H1 (cell line): ENCODE measurements at regions not wholly inside any gene's neighbourhood (a gene's known extent, or its start where the extent isn't known, plus 50 kb on each side); places are given as distances from the start of the nearest gene placed in this dataset.

Experiments
- CTCF ChIA-PET: fragments of 300-600 bp; sonication (Branson Sonifier 250); formaldehyde crosslinking; loops from one replicate; lab custom pipeline; 2021; ENCODE audit not compliant: partially characterized antibody; lab: Charles Lee
- POLR2A ChIA-PET: fragments of 300-600 bp; sonication (Branson Sonifier 250); formaldehyde crosslinking; loops from one replicate; lab custom pipeline; 2021; ENCODE audit warnings: inconsistent platforms; ENCODE audit not compliant: partially characterized antibody; lab: Charles Lee
- DNase-seq, 2 experiments: peaks; one replicate each; pipeline versions ENCODE4 v3.0.0 to v3.0.0-alpha.2; 2010 to 2022; ENCODE audit warnings: low spot score in 2 of 2, low read depth in 1 of 2, mixed read lengths in 1 of 2
- FAIRE-seq: peaks from 2 replicates; lab custom pipeline; 2011; peaks lifted over from hg19 to GRCh38; lab: Jason Lieb, UNC
- H2AFZ ChIP-seq: 2 replicates; pipeline ENCODE4 v1.8.1; 2012; ENCODE audit warnings: low read length, inconsistent platforms
- H2AK5ac ChIP-seq: 2 replicates; pipeline ENCODE4 v1.6.1; 2013; ENCODE audit warnings: low read depth, low read length
- H2BK120ac ChIP-seq: replicated peaks from 2 replicates; pipeline ENCODE3; 2013; ENCODE audit warnings: low read depth, low read length, inconsistent platforms
- H2BK12ac ChIP-seq: 2 replicates; pipeline ENCODE4 v1.6.1; 2013; ENCODE audit warnings: low read depth, low read length
- H2BK15ac ChIP-seq: 2 replicates; pipeline ENCODE4 v1.6.1; 2013; ENCODE audit warnings: low read length
- H2BK20ac ChIP-seq: 2 replicates; pipeline ENCODE4 v1.6.1; 2013; ENCODE audit warnings: low read length
- H2BK5ac ChIP-seq: 2 replicates; pipeline ENCODE4 v1.6.1; 2013; ENCODE audit warnings: low read depth, low read length
- H3K14ac ChIP-seq: 2 replicates; pipeline ENCODE4 v1.6.1; 2013; ENCODE audit warnings: inconsistent platforms; ENCODE audit not compliant: insufficient read length
- H3K18ac ChIP-seq: 2 replicates; pipeline ENCODE4 v1.6.1; 2013; ENCODE audit warnings: low read length; ENCODE audit errors: extremely low read depth
- H3K23ac ChIP-seq: 2 replicates; pipeline ENCODE4 v1.6.1; 2013; ENCODE audit warnings: inconsistent platforms; ENCODE audit not compliant: insufficient read length
- H3K23me2 ChIP-seq: 2 replicates; pipeline ENCODE4 v1.6.1; 2013; ENCODE audit warnings: low read depth, low read length
- H3K27ac ChIP-seq: 2 replicates; pipeline ENCODE4 v1.6.1; 2011; ENCODE audit warnings: low read depth, low read length, inconsistent platforms
- H3K27me3 ChIP-seq, 4 experiments: replicated peaks in 1 of 4; 1 replicate in 1 of 4; 2 replicates in 3 of 4; pipeline versions ENCODE4 v1.6.1 to v1.8.1; 2011 to 2013; ENCODE audit warnings: low read length in 3 of 4, mild to moderate bottlenecking in 3 of 4, inconsistent platforms in 2 of 4, mixed read lengths in 2 of 4, moderate library complexity in 1 of 4; ENCODE audit not compliant: control insufficient read depth in 3 of 4, insufficient read depth in 3 of 4; ENCODE audit errors: extremely low read depth in 1 of 4
- H3K36me3 ChIP-seq, 4 experiments: 2 replicates each; pipeline versions ENCODE4 v1.6.1 to v1.8.1; 2011 to 2013; ENCODE audit warnings: mild to moderate bottlenecking in 4 of 4, low read length in 3 of 4, moderate library complexity in 2 of 4, control low read depth in 1 of 4, inconsistent platforms in 1 of 4; ENCODE audit not compliant: insufficient read depth in 4 of 4, control insufficient read depth in 2 of 4
- H3K4ac ChIP-seq: replicated peaks from 2 replicates; pipeline ENCODE3; 2013; ENCODE audit warnings: low read length, low read depth, mixed read lengths, inconsistent platforms; ENCODE audit not compliant: insufficient read length
- H3K4me1 ChIP-seq, 4 experiments: replicated peaks in 1 of 4; 1 replicate in 1 of 4; 2 replicates in 3 of 4; pipeline versions ENCODE4 v1.6.1 to v1.8.1; 2011 to 2013; ENCODE audit warnings: low read length in 3 of 4, inconsistent platforms in 2 of 4, mixed read lengths in 1 of 4; ENCODE audit not compliant: insufficient read depth in 4 of 4, control insufficient read depth in 3 of 4
- H3K4me2 ChIP-seq, 2 experiments: 2 replicates each; pipeline versions ENCODE4 v1.6.1 to v1.8.1; 2011 to 2013; ENCODE audit warnings: low read depth in 2 of 2, low read length in 2 of 2, control low read depth in 1 of 2, inconsistent platforms in 1 of 2, mild to moderate bottlenecking in 1 of 2; ENCODE audit not compliant: insufficient read depth in 1 of 2
- H3K4me3 ChIP-seq, 4 experiments: fragments of 200-600, 300-600 bp in 1 of 4; sonication (generic), shearing (Covaris generic), sonication (Bioruptor Twin) in 1 of 4; 2 replicates each; pipeline versions ENCODE4 v1.5.1 to v1.8.1; 2011 to 2016; ENCODE audit warnings: low read length in 4 of 4, low read depth in 3 of 4, control low read depth in 2 of 4, inconsistent platforms in 2 of 4, mild to moderate bottlenecking in 2 of 4, mixed read lengths in 1 of 4, moderate library complexity in 1 of 4; ENCODE audit not compliant: insufficient read depth in 2 of 4; ENCODE audit errors: extremely low read depth in 1 of 4
- H3K56ac ChIP-seq: replicated peaks from 2 replicates; pipeline ENCODE3; 2013; ENCODE audit warnings: low read depth, mild to moderate bottlenecking, mixed read lengths, low read length, inconsistent platforms; ENCODE audit not compliant: insufficient read length
- H3K79me1 ChIP-seq: 2 replicates; pipeline ENCODE4 v1.6.1; 2013; ENCODE audit warnings: low read depth, low read length, control low read depth
- H3K79me2 ChIP-seq, 2 experiments: 2 replicates each; pipeline versions ENCODE4 v1.6.1 to v1.8.1; 2012 to 2013; ENCODE audit warnings: low read length in 2 of 2, mild to moderate bottlenecking in 2 of 2, inconsistent platforms in 1 of 2; ENCODE audit not compliant: insufficient read depth in 2 of 2, control insufficient read depth in 1 of 2
- H3K9ac ChIP-seq, 4 experiments: replicated peaks in 1 of 4; 1 replicate in 1 of 4; 2 replicates in 3 of 4; pipeline versions ENCODE4 v1.6.1 to v1.8.1; 2011 to 2013; ENCODE audit warnings: low read depth in 3 of 4, low read length in 3 of 4, control low read depth in 2 of 4, mild to moderate bottlenecking in 2 of 4, moderate library complexity in 2 of 4, inconsistent platforms in 1 of 4; ENCODE audit errors: extremely low read depth in 1 of 4
- H3K9me3 ChIP-seq, 2 experiments: 2 replicates each; pipeline versions ENCODE4 v1.6.1 to v1.8.1; 2012 to 2013; ENCODE audit warnings: mild to moderate bottlenecking in 2 of 2, moderate library complexity in 2 of 2, control low read depth in 1 of 2, inconsistent platforms in 1 of 2, low read depth in 1 of 2, low read length in 1 of 2, mixed read lengths in 1 of 2; ENCODE audit not compliant: insufficient read depth in 2 of 2
- H4K20me1 ChIP-seq, 2 experiments: replicated peaks in 1 of 2; 2 replicates each; pipeline versions ENCODE3 to v1.8.1; 2011 to 2013; ENCODE audit warnings: inconsistent platforms in 2 of 2, low read length in 2 of 2, mild to moderate bottlenecking in 1 of 2; ENCODE audit not compliant: insufficient read depth in 2 of 2, control insufficient read depth in 1 of 2
- H4K5ac ChIP-seq: 2 replicates; pipeline ENCODE4 v1.6.1; 2013; ENCODE audit warnings: low read length, low read depth, mixed read lengths, inconsistent platforms; ENCODE audit not compliant: insufficient read length
- H4K8ac ChIP-seq: 2 replicates; pipeline ENCODE4 v1.8.0; 2013; ENCODE audit warnings: mild to moderate bottlenecking, moderate library complexity, low read length, inconsistent platforms; ENCODE audit not compliant: insufficient read depth; ENCODE audit errors: extremely low read depth
- H4K91ac ChIP-seq: replicated peaks from 2 replicates; pipeline ENCODE3; 2013; ENCODE audit warnings: low read length, mixed read lengths, inconsistent platforms; ENCODE audit not compliant: insufficient read length
- BACH1 ChIP-seq: IDR thresholded peaks from 2 replicates; pipeline ENCODE4 v1.6.1; 2012; ENCODE audit warnings: low read length, improper control_type of control experiment
- EZH2 ChIP-seq: fragments of 200-600 bp; sonication (generic); IDR thresholded peaks from 2 replicates; pipeline ENCODE4 v1.7.1; 2012; ENCODE audit warnings: low read depth, mild to moderate bottlenecking, moderate library complexity, low read length, inconsistent platforms; ENCODE audit not compliant: severe bottlenecking
- HDAC6 ChIP-seq: IDR thresholded peaks from one replicate; pipeline ENCODE4 v1.7.1; 2012; ENCODE audit warnings: low read depth, mild to moderate bottlenecking, inconsistent platforms, low read length, moderate library complexity
- JUND ChIP-seq: IDR thresholded peaks from 2 replicates; pipeline ENCODE4 v1.6.1; 2011; ENCODE audit warnings: mild to moderate bottlenecking, improper control_type of control experiment, low read length
- KDM1A ChIP-seq: fragments of 200-600, 300-600 bp; sonication (generic); IDR thresholded peaks from 2 replicates; pipeline ENCODE4 v1.7.1; 2016; ENCODE audit warnings: mild to moderate bottlenecking, low read length, borderline replicate concordance
- MAFK ChIP-seq: IDR thresholded peaks from 2 replicates; pipeline ENCODE4 v1.6.1; 2012; ENCODE audit warnings: low read depth, mild to moderate bottlenecking, improper control_type of control experiment, low read length
- NRF1 ChIP-seq: IDR thresholded peaks from 2 replicates; pipeline ENCODE4 v1.6.1; 2011; ENCODE audit warnings: mild to moderate bottlenecking, low read depth, low read length, improper control_type of control experiment
- POU5F1 ChIP-seq: IDR thresholded peaks from 2 replicates; pipeline ENCODE4 v1.6.1; 2011; ENCODE audit warnings: low read depth, mild to moderate bottlenecking, low read length, moderate library complexity
- RAD21 ChIP-seq, 2 experiments: IDR thresholded peaks in 1 of 2; conservative IDR thresholded peaks in 1 of 2; 2 replicates each; pipeline ENCODE4 v1.6.1; 2011; ENCODE audit warnings: low read depth in 2 of 2, low read length in 2 of 2, improper control_type of control experiment in 1 of 2, inconsistent platforms in 1 of 2, mild to moderate bottlenecking in 1 of 2, moderate library complexity in 1 of 2
- RXRA ChIP-seq: IDR thresholded peaks from 2 replicates; pipeline ENCODE4 v1.6.1; 2011; ENCODE audit warnings: low read depth, mild to moderate bottlenecking, low read length, moderate library complexity; ENCODE audit not compliant: insufficient read depth
- SIX5 ChIP-seq: IDR thresholded peaks from 2 replicates; pipeline ENCODE4 v1.6.1; 2011; ENCODE audit warnings: mild to moderate bottlenecking, low read depth, low read length
- TAF1 ChIP-seq: IDR thresholded peaks from 2 replicates; pipeline ENCODE4 v1.6.1; 2011; ENCODE audit warnings: mild to moderate bottlenecking, low read depth, low read length
- WGBS, 2 experiments: shearing (Covaris generic) in 1 of 2; methylation state at CpG; one replicate each; pipeline versions ENCODE4 v1.1.6 to v1.1.7; 2013 to 2015; ENCODE audit warnings: low lambda C conversion rate in 2 of 2, mixed read lengths in 2 of 2, inconsistent platforms in 1 of 2, low coverage in 1 of 2, missing lambda C conversion rate in 1 of 2; ENCODE audit not compliant: insufficient replicate concordance in 2 of 2, insufficient coverage in 1 of 2, insufficient read length in 1 of 2; ENCODE audit errors: extremely low coverage in 1 of 2, missing lambda C conversion rate in 1 of 2; 5-methylcytosine and 5-hydroxymethylcytosine counted together
- TF ChIP-seq, protein P1 (sequence below): IDR thresholded peaks from 2 replicates; pipeline ENCODE4 v1.6.1; 2011; ENCODE audit warnings: low read length, improper control_type of control experiment
- TF ChIP-seq, protein P2 (sequence below): IDR thresholded peaks from 2 replicates; pipeline ENCODE4 v1.6.1; 2012; ENCODE audit warnings: inconsistent platforms

DNA sequence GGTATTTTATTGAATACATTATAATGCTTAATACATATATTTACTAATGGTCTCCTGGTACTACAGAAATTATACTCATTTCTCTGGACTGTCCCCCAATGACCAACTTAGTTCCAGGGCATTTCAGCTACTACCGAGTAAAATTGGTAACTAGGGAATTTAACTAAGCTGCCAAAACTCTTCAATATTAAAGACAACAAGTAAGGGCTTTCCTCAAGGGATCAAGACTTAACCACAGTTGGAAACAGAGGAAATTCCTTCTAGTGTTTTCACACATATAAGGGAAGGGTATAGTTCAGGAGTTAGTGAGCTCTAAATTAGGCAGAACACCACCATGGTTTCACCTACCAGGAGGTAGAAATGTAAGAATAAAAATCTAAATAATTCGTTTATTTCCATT is 357.4 kb downstream of the TBL1XR1 start:
- CTCF ChIA-PET: no interaction called here
- TF ChIP-seq NRF1 (no peak), RXRA (no peak), HDAC6 (no peak), EZH2 (no peak), MAFK (no peak), RAD21 (IDR thresholded peaks at IDR 0.05 in 1 of 2, conservative IDR thresholded peaks at IDR 0.05 in 1 of 2; ENCODE audit: low read depth in 2 of 2, low read length in 2 of 2) (no peak), KDM1A (no peak), SIX5 (no peak), BACH1 (no peak), TAF1 (no peak), POU5F1 (no peak), JUND (no peak)
- TF ChIP-seq, protein P1, sequence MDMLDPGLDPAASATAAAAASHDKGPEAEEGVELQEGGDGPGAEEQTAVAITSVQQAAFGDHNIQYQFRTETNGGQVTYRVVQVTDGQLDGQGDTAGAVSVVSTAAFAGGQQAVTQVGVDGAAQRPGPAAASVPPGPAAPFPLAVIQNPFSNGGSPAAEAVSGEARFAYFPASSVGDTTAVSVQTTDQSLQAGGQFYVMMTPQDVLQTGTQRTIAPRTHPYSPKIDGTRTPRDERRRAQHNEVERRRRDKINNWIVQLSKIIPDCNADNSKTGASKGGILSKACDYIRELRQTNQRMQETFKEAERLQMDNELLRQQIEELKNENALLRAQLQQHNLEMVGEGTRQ: no peak
- TF ChIP-seq, protein P2, sequence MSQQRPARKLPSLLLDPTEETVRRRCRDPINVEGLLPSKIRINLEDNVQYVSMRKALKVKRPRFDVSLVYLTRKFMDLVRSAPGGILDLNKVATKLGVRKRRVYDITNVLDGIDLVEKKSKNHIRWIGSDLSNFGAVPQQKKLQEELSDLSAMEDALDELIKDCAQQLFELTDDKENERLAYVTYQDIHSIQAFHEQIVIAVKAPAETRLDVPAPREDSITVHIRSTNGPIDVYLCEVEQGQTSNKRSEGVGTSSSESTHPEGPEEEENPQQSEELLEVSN: no peak

More for the DNA sequence above, 357.4 kb downstream of the TBL1XR1 start:
- H3K27me3 ChIP-seq: no peaks in the 10 kb centered on the region
- no peaks in the 10 kb centered on the region for H3K4me1 ChIP-seq
- H3K79me2 ChIP-seq: no peaks in the 10 kb centered on the region
- H4K5ac ChIP-seq: no peak overlapping the region
- POLR2A ChIA-PET: no interaction called here
- no peak overlapping the region for H3K9ac ChIP-seq
- H3K56ac ChIP-seq: no peak overlapping the region
- H3K9me3 ChIP-seq: no peaks in the 10 kb centered on the region
- no peak overlapping the region for H2BK20ac ChIP-seq
- WGBS, 2 experiments: 76% methylated on average over 2 of the region's 2 CpGs; no CpG with 5 or more reads in 1 of the 2 experiments
- H3K23ac ChIP-seq: no peak overlapping the region
- no peak overlapping the region for H2AK5ac ChIP-seq
- H4K91ac ChIP-seq: no peak overlapping the region
- no peaks in the 10 kb centered on the region for H3K23me2 ChIP-seq
- H2BK5ac ChIP-seq: no peak overlapping the region
- H3K4me2 ChIP-seq: no peak overlapping the region
- H2BK15ac ChIP-seq: no peak overlapping the region
- no peak overlapping the region for H3K14ac ChIP-seq
- no peaks in the 10 kb centered on the region for H3K36me3 ChIP-seq
- DNase-seq (no peak), FAIRE-seq (no peak)
- H4K8ac ChIP-seq: no peak overlapping the region
- H2BK120ac ChIP-seq: no peak overlapping the region
- no peak overlapping the region for H3K18ac ChIP-seq
- H4K20me1 ChIP-seq: no peaks in the 10 kb centered on the region
- H3K79me1 ChIP-seq: no peaks in the 10 kb centered on the region
- H2BK12ac ChIP-seq: no peak overlapping the region
- no peak overlapping the region for H3K4ac ChIP-seq
- H3K4me3 ChIP-seq: no peak overlapping the region
- no peak overlapping the region for H3K27ac ChIP-seq
- H2AFZ ChIP-seq: no peak overlapping the region
